HCT116 (cell line): ENCODE measurements at regions not wholly inside any gene's neighbourhood (a gene's known extent, or its start where the extent isn't known, plus 50 kb on each side); places are given as distances from the start of the nearest gene placed in this dataset.

Experiments
- ATAC-seq: fragments of 200-7000 bp; cut with Tn5 transposase; 2 replicates; pipeline ENCODE4 v1.9.1; 2020; ENCODE audit warnings: mild to moderate bottlenecking, moderate library complexity
- BruUV-seq: library from RNA; stranded (reverse); fragments of 400-500 nt; replicated peaks from 2 replicates; lab custom pipeline; 2021; lab: Mats Ljungman, UMichigan
- CTCF ChIA-PET: fragments of 300-600 bp; sonication (Branson Sonifier 250); formaldehyde crosslinking; loops from one replicate; lab custom pipeline; 2021; ENCODE audit warnings: antibody characterized with exemption; lab: Charles Lee
- POLR2A ChIA-PET: fragments of 300-600, 350-600 bp; sonication (Branson Sonifier 250); formaldehyde crosslinking; loops from one replicate; lab custom pipeline; 2021; ENCODE audit warnings: antibody characterized with exemption; lab: Charles Lee
- RAD21 ChIA-PET, 2 experiments: fragments of 300-600 bp; sonication (Branson Sonifier 250); formaldehyde crosslinking; loops; one replicate each; lab custom pipeline; 2023; ENCODE audit warnings: low total read pairs in 2 of 2; ENCODE audit not compliant: uncharacterized antibody in 2 of 2, unreplicated experiment in 2 of 2, low non-redundant PET in 1 of 2; lab: Charles Lee
- DNase-seq: peaks from one replicate; pipeline ENCODE4 v3.0.0-alpha.2; 2010; ENCODE audit warnings: low read depth, low spot score
- H2AFZ ChIP-seq: fragments of 200-600 bp; shearing (Covaris generic), sonication (generic); 2 replicates; pipeline ENCODE4 v1.6.1; 2017; ENCODE audit warnings: low read depth, mixed run types, mixed read lengths, antibody characterized with exemption, low read length; ENCODE audit not compliant: poor library complexity, severe bottlenecking
- H3K27ac ChIP-seq: 2 replicates; pipeline ENCODE4 v1.5.1; 2012; ENCODE audit warnings: low read depth, low read length
- H3K27me3 ChIP-seq: fragments of 200-600 bp; sonication (generic); 2 replicates; pipeline ENCODE4 v1.6.1; 2016; ENCODE audit warnings: mixed run types, low read length, mixed read lengths; ENCODE audit not compliant: insufficient read depth
- H3K36me3 ChIP-seq, 2 experiments: fragments of 200-500 bp in 1 of 2; fragments of 200-600 bp in 1 of 2; sonication (Bioruptor generic) in 1 of 2; sonication (generic) in 1 of 2; 2 replicates each; pipeline versions ENCODE4 v1.5.1 to v1.6.1; 2014 to 2016; ENCODE audit warnings: low read length in 2 of 2, inconsistent platforms in 1 of 2, mixed read lengths in 1 of 2, mixed run types in 1 of 2; ENCODE audit not compliant: insufficient read depth in 2 of 2, control insufficient read depth in 1 of 2
- H3K4me1 ChIP-seq, 2 experiments: fragments of 200-600 bp in 1 of 2; sonication (generic) in 1 of 2; 2 replicates each; pipeline versions ENCODE4 v1.5.1 to v1.6.1; 2012 to 2017; ENCODE audit warnings: low read length in 2 of 2, inconsistent platforms in 1 of 2, mild to moderate bottlenecking in 1 of 2, mixed read lengths in 1 of 2, mixed run types in 1 of 2, moderate library complexity in 1 of 2; ENCODE audit not compliant: insufficient read depth in 2 of 2, control insufficient read depth in 1 of 2
- H3K4me2 ChIP-seq: fragments of 200-600 bp; sonication (generic); 2 replicates; pipeline ENCODE4 v1.6.1; 2017; ENCODE audit warnings: mixed run types, low read length, mixed read lengths
- H3K4me3 ChIP-seq, 2 experiments: fragments of 200-600 bp in 1 of 2; sonication (generic) in 1 of 2; replicated peaks in 1 of 2; 2 replicates each; pipeline ENCODE4 v1.5.1; 2011 to 2016; ENCODE audit warnings: low read length in 2 of 2, control low read depth in 1 of 2, low read depth in 1 of 2, mild to moderate bottlenecking in 1 of 2, mixed read lengths in 1 of 2, mixed run types in 1 of 2
- H3K79me2 ChIP-seq: fragments of 200-600 bp; sonication (generic); 2 replicates; pipeline ENCODE4 v1.6.1; 2017; ENCODE audit warnings: mild to moderate bottlenecking, mixed run types, low read length, moderate library complexity, mixed read lengths; ENCODE audit not compliant: insufficient read depth
- H3K9ac ChIP-seq: fragments of 200-600 bp; sonication (generic); 2 replicates; pipeline ENCODE4 v1.6.1; 2016; ENCODE audit warnings: low read length, mixed read lengths
- H3K9me2 ChIP-seq: fragments of 200-600 bp; sonication (generic), shearing (Covaris generic); 2 replicates; pipeline ENCODE4 v1.6.1; 2017; ENCODE audit warnings: mixed run types, mild to moderate bottlenecking, moderate library complexity; ENCODE audit not compliant: insufficient read depth
- H3K9me3 ChIP-seq, 2 experiments: fragments of 200-500 bp in 1 of 2; fragments of 200-600 bp in 1 of 2; sonication (Bioruptor generic) in 1 of 2; sonication (generic) in 1 of 2; 2 replicates each; pipeline ENCODE4 v1.6.1; 2014 to 2017; ENCODE audit warnings: low read length in 2 of 2, mixed read lengths in 2 of 2, inconsistent platforms in 1 of 2, low read depth in 1 of 2, mild to moderate bottlenecking in 1 of 2, mixed run types in 1 of 2, moderate library complexity in 1 of 2; ENCODE audit not compliant: control insufficient read depth in 1 of 2, insufficient read depth in 1 of 2
- H4K20me1 ChIP-seq: fragments of 200-600 bp; sonication (generic), shearing (Covaris generic); 2 replicates; pipeline ENCODE4 v1.6.1; 2017; ENCODE audit warnings: mixed run types, mild to moderate bottlenecking, moderate library complexity; ENCODE audit not compliant: insufficient read depth
- CBX3 ChIP-seq: IDR thresholded peaks from 2 replicates; pipeline ENCODE4 v1.6.1; 2012; ENCODE audit warnings: low read depth
- CTCF ChIP-seq, 3 experiments: fragments of 200-600 bp in 1 of 3; sonication (generic) in 1 of 3; IDR thresholded peaks in 2 of 3; conservative IDR thresholded peaks in 1 of 3; 2 replicates each; pipeline ENCODE4 v1.5.1; 2012 to 2017; ENCODE audit warnings: low read depth in 2 of 3, low read length in 2 of 3, antibody characterized with exemption in 1 of 3, borderline replicate concordance in 1 of 3, control low read depth in 1 of 3, mild to moderate bottlenecking in 1 of 3, mixed read lengths in 1 of 3, mixed run types in 1 of 3, moderate library complexity in 1 of 3; ENCODE audit not compliant: insufficient read depth in 1 of 3
- EGR1 ChIP-seq: IDR thresholded peaks from 2 replicates; pipeline ENCODE4 v1.6.1; 2012; ENCODE audit warnings: low read depth
- EZH2 ChIP-seq: fragments of 200-600 bp; sonication (generic); IDR thresholded peaks from 2 replicates; pipeline ENCODE4 v1.6.1; 2017; ENCODE audit warnings: antibody characterized with exemption, mixed run types
- EZH2phosphoT487 ChIP-seq: fragments of 200-600 bp; IDR thresholded peaks from 2 replicates; pipeline ENCODE4 v1.6.1; 2018; ENCODE audit warnings: antibody characterized with exemption, borderline replicate concordance
- FOSL1 ChIP-seq: IDR thresholded peaks from 2 replicates; pipeline ENCODE4 v1.6.1; 2012; ENCODE audit warnings: low read depth
- JUND ChIP-seq: IDR thresholded peaks from 2 replicates; pipeline ENCODE4 v1.6.1; 2012
- MAX ChIP-seq: IDR thresholded peaks from 2 replicates; pipeline ENCODE4 v1.6.1; 2012
- REST ChIP-seq: IDR thresholded peaks from 2 replicates; pipeline ENCODE4 v1.6.1; 2012; ENCODE audit warnings: low read depth
- SP1 ChIP-seq: IDR thresholded peaks from 2 replicates; pipeline ENCODE4 v1.6.1; 2012; ENCODE audit warnings: low read depth
- SRF ChIP-seq: IDR thresholded peaks from 2 replicates; pipeline ENCODE4 v1.6.1; 2012; ENCODE audit warnings: low read depth
- TCF7L2 ChIP-seq: IDR thresholded peaks from 2 replicates; pipeline ENCODE4 v1.7.0; 2011; ENCODE audit warnings: borderline replicate concordance, inconsistent platforms; ENCODE audit not compliant: insufficient read depth, insufficient read length; ENCODE audit errors: extremely low read depth
- ZNF274 ChIP-seq: fragments of 200-500 bp; sonication (Bioruptor generic); IDR thresholded peaks from 2 replicates; pipeline ENCODE4 v1.6.1; 2014; ENCODE audit warnings: mild to moderate bottlenecking, low read depth, low read length, inconsistent platforms
- intact Hi-C: fragments of 100-400 bp; cut with micrococcal nuclease; formaldehyde crosslinking; loops from 2 replicates; pipeline ENCODE4 v1.10.0; 2022

- Histone ChIP-seq H3K9ac (no peak overlapping the region), H3K9me2 (no peaks in the 10 kb centered on the region), H3K27me3 (peaks cover 38% of the 10 kb centered on the region), H4K20me1 (no peaks in the 10 kb centered on the region), H3K27ac (no peak overlapping the region), H3K4me1 (no peaks in the 10 kb centered on the region), H3K4me3 (no peak overlapping the region), H2AFZ (no peak overlapping the region), H3K36me3 (no peaks in the 10 kb centered on the region), H3K9me3 (0 out of 4 replicates have a peak, but pooled peaks cover 0 to 5% of the 10 kb centered on the region in 2 experiments), H3K4me2 (no peak overlapping the region), H3K79me2 (no peaks in the 10 kb centered on the region)
- no TSS peak for BruUV-seq
- ChIA-PET RAD21 (no interaction called here), POLR2A (no interaction called here), CTCF (no interaction called here)
- ATAC-seq (no peak), DNase-seq (no peak)
- TF ChIP-seq EZH2phosphoT487 (no peak), EZH2 (no peak), FOSL1 (no peak), ZNF274 (no peak), CBX3 (no peak), MAX (no peak), SRF (no peak), TCF7L2 (no peak), CTCF (IDR thresholded peaks at IDR 0.05 in 2 of 3, conservative IDR thresholded peaks at IDR 0.05 in 1 of 3; ENCODE audit: borderline replicate concordance in 1 of 3, insufficient read depth in 1 of 3, low read depth in 2 of 3, low read length in 2 of 3) (no peak), EGR1 (no peak), JUND (no peak), SP1 (no peak), REST (no peak)
- intact Hi-C loops, result no loop called here
These were observed 233.0 kb upstream of the IRX5 start for GRCh38 chr16:54697677-54698076.
